GOT3 (cell line): ENCODE measurements at regions not wholly inside any gene's neighbourhood (a gene's known extent, or its start where the extent isn't known, plus 50 kb on each side); places are given as distances from the start of the nearest gene placed in this dataset.
"Not testable (repeated sequence)": the region's sequence is repeated elsewhere in the genome, so short reads cannot be mapped to it uniquely, and the experiment has no call there.

Experiments used
- DNase-seq: peaks from one replicate; lab custom pipeline; 2025; ENCODE audit warnings: mixed read lengths; lab: John Stamatoyannopoulos, UW

GRCh38 chr4:1561286-1561990 lies 122.7 kb downstream of the FAM53A start:
- no peak for DNase-seq

DNA sequence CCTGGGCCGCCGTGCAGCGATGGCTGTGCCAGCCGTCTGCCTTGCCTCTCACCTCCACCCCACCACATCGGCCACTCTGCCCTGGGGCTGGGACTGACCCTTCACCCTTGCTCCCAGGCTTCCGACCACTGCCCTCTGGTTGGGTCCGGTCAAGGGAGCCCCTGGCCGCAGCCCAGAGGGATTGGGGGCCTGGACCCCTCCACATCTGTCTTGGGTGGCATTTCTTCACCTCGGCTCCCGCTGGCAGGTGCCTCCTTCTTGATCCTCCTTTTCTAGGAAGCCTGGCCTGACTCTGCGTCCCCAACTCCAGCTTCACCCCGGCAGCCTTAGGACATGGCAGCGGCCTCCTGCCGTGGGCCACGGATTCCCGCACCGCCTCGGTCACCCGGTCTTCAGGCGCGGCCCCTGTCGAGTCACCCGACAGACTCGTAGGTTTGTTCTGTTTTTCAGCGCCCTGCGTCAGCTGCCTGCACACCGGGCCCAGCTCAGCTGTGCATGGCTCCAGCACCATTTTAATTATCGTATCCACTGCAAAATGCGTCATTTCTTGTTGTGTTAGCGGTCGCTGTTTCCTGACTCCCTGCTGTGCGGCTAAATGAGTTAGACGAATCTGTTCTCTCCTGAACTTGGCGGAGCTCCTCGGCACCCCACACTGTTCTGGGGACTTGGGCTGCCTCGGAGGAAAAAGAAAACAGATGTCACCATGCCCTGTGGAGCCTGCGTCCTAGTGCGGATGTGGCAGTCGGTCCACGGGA lies 124.0 kb downstream of the FAM53A start:
- no peak for DNase-seq

GRCh38 chr4:1558205-1558604 lies 125.9 kb downstream of the FAM53A start:
- DNase-seq, result no peak

DNA sequence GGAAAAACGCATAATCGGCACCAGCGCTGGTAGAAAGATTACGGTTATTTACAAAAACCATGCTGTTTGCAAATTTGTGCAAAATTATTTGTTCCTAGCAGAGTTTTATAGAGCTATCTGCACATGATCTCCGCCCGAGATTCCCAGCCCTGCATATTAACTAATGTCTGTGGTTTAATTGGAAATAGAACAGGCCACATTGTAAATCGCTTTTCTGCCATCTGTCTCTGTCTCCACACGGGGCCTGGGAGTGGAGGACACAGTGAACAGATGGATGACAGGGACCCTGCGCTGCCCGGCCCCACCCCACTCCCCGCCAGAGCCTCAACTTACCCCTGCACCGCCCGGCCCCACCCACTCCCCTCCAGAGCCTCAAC lies 126.9 kb downstream of the FAM53A start:
- DNase-seq, result no peak

DNA sequence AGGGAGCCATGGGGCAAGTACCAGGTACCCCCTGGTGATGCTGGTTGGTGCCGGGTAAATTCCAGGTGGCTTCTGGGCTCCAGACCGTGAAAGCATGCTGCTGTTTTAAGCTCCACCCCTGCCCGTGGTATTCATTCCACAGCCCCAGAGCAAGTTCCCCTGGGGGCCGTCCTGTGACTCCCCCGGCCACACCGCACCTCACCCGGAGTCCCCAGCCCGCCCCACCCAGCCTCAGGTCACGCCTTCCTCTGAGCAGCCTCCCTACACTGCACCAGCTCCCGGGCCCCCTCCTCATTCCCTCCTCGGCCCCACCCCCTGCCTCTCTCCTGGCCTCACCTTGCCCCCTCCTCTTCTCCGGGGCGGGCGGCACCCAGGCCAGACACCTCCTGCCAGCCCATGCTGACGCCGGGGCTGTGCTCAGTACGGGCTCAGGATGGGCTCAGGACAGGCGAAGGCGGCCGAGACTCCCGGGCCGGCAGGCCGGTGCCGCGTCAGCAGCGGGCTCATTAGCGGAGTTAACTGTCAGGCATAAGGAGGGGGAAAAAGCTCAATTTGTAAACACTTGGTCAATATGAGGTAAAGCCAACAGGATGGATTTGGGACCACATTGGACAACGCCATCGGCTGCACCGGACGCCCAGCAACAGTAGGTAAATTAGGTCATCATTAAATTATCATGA lies 127.4 kb downstream of the FAM53A start:
- no peak for DNase-seq

DNA sequence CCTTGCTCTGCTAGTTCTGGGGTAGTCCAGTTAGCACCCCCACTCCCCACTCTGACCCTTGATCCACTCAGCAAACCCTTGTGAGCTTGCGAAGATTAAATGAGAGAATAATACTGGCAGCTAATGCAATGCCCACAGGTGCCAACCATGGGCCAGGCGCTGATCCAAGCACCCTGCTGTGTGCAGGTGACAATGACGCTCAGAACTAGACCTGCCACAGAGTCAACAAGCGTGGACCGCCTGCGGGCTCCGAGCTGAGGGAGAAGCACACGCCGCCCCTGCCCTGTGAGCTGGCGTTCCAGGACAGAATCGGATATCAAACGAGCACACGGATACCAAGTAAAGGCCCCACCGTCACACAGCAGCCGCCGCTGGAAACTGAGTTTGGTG lies 129.2 kb downstream of the FAM53A start:
- DNase-seq, result no peak

GRCh38 chr4:1554246-1554875 lies 129.8 kb downstream of the FAM53A start:
- no peak for DNase-seq

DNA sequence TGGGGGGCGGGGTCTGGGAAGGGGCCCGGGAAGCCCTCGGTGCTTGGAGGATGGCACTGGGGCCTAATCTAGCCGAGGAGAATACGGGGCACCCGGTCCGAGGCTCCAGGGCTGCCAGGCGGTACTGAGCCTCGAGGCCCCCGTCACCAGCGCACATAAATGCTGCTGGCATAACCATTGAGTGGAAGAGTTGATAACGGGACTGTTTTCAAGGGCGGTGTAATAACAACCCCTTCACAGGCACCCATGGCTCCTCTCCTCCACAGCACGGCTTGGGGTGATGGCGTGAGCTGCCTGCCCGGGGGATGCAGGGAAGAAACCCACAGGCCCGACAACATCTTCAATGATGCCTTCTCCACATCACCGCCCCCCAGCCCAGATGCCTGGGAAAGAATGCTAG lies 130.7 kb downstream of the FAM53A start:
- no peak for DNase-seq

GRCh38 chr4:1552451-1552850 lies 131.7 kb downstream of the FAM53A start:
- DNase-seq, result no peak

DNA sequence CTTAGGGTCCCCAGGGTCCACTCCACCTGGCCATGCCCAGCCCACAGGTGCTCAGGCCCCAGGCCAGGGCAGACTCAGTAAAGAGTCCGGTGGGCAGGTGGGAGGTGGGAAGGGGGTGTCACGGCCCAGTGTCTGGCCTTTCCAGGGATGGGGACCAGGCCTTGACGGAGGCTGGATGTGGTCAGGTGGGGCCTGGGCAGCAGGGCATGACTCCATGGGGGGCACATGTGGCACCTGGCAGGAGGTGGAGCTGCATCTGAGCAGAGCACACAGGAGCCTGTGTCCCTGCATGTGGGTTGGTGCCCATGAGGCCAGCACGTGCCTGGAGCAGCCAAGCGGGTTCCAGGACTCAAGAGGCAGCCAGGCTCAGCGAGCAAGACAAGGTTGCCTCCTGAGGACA lies 132.9 kb downstream of the FAM53A start:
- no peak for DNase-seq

DNA sequence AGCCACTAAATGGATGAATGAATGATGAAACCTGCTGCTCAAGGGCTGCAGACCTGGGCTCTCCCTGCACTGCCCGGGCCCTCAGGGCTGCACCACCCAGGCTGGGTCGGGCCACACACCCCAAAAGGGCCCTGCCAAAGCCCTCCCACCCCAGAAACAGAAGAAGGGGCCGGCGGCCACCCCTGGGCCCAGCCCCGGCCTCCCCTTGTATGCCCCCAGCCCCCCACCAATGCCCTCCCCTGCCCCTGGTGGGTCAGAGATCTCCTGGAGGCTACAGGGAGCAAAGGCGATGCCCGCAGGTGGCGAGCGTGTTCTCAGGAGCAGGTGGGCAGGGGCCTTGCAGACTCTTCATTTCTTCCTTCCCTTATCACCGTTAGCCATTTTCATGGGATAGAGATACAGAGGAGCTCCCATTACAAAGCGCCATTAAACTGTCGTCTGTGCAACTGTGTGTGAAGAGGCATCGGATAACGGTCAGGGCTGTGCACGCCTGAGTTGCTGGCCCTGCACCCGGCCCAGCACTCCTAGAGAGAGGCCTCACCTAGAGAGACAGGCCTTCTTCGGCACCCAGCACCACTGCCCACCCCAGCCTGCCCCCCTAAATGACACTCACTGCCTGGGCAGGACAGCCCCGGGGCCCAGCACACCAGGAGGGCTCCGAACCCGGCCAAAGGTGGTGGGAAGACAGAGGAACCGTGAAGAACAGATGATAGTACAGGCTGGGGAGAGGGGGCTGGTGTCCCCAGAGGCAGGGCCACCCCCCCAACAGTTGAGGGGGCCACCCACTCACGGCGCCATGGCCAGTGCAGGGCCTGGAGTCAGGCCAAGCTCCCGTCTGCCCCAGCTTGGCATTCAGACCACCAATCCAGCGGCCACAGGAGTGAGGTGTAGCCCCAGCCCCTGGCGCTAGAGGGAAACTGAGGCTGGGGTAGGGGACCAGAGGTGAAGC lies 133.7 kb downstream of the FAM53A start:
- no peak for DNase-seq

- no peak for DNase-seq
Observed at GRCh38 chr4:1549638-1550035, 134.5 kb downstream of the FAM53A start.

GRCh38 chr4:1548827-1549637 lies 135.1 kb downstream of the FAM53A start:
- DNase-seq, result not testable (repeated sequence)

- no peak for DNase-seq
Observed at GRCh38 chr4:1547856-1548826, 136.0 kb downstream of the FAM53A start.

- DNase-seq, result no peak
Observed at GRCh38 chr4:1547131-1547855, 136.8 kb downstream of the FAM53A start.

GRCh38 chr4:1544861-1545281 lies 138.6 kb upstream of the NKX1-1 start:
- DNase-seq, result no peak

- not testable (repeated sequence) for DNase-seq
Observed at GRCh38 chr4:1544435-1544834, 138.2 kb upstream of the NKX1-1 start.

DNA sequence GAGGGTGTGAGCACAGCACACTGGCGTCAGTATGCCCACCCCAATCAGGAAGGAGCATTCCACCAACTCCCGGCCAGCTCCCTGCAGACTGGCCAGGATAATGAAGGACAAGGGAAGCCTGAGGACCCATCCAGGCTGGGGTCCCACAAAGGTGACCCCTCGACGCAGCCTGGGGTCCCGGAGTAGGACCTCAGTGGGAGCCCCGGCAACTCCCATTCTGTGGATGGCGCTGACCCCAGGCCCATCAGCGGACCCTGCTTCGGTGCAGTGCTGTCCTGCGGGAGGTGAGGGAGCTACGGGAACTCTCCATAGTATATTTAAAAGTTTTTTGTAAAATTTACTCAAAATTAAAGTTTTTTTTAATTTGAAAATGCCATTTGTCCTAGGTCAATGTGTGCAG lies 137.7 kb upstream of the NKX1-1 start:
- no peak for DNase-seq

GRCh38 chr4:1543561-1543960 lies 137.3 kb upstream of the NKX1-1 start:
- no peak for DNase-seq
